Fibroblast of lung (primary cell): ENCODE measurements at regions not wholly inside any gene's neighbourhood (a gene's known extent, or its start where the extent isn't known, plus 50 kb on each side); places are given as distances from the start of the nearest gene placed in this dataset.

Source experiments
- DNase-seq, 2 donors: peaks; one replicate each; pipeline versions ENCODE4 v3.0.0 to v3.0.0-alpha.2; 2010; ENCODE audit warnings: low read depth in 2 of 2
- H2AFZ ChIP-seq: 2 replicates; pipeline ENCODE4 v1.5.1; 2012; ENCODE audit warnings: low read length, control low read depth, inconsistent platforms
- H3K27ac ChIP-seq: 2 replicates; pipeline ENCODE4 v1.5.1; 2011; ENCODE audit warnings: low read length, control low read depth; ENCODE audit not compliant: insufficient read depth
- H3K27me3 ChIP-seq: 2 replicates; pipeline ENCODE4 v1.5.1; 2011; ENCODE audit warnings: mild to moderate bottlenecking, low read length; ENCODE audit not compliant: control insufficient read depth, insufficient read depth
- H3K36me3 ChIP-seq: 2 replicates; pipeline ENCODE4 v1.5.1; 2011; ENCODE audit warnings: low read length; ENCODE audit not compliant: control insufficient read depth, insufficient read depth
- H3K4me1 ChIP-seq: 2 replicates; pipeline ENCODE4 v1.5.1; 2011; ENCODE audit warnings: low read length; ENCODE audit not compliant: control insufficient read depth, insufficient read depth; ENCODE audit errors: extremely low read depth
- H3K4me2 ChIP-seq: 2 replicates; pipeline ENCODE4 v1.5.1; 2011; ENCODE audit warnings: low read length, control low read depth; ENCODE audit not compliant: insufficient read depth; ENCODE audit errors: extremely low read depth
- H3K4me3 ChIP-seq, 4 experiments: fragments of 200-600 bp in 1 of 4; sonication (generic) in 1 of 4; replicated peaks in 1 of 4; 2 replicates each; pipeline ENCODE4 v1.5.1; 2011 to 2016; ENCODE audit warnings: low read length in 4 of 4, low read depth in 3 of 4, mild to moderate bottlenecking in 3 of 4, control low read depth in 2 of 4, inconsistent platforms in 1 of 4, mixed read lengths in 1 of 4; ENCODE audit not compliant: insufficient read depth in 1 of 4; ENCODE audit errors: control extremely low read depth in 1 of 4
- H3K79me2 ChIP-seq: 2 replicates; pipeline ENCODE4 v1.5.1; 2012; ENCODE audit warnings: mild to moderate bottlenecking, low read length, inconsistent platforms; ENCODE audit not compliant: control insufficient read depth, insufficient read depth
- H3K9ac ChIP-seq: 2 replicates; pipeline ENCODE4 v1.5.1; 2011; ENCODE audit warnings: mild to moderate bottlenecking, low read length, control low read depth; ENCODE audit not compliant: insufficient read depth
- H3K9me3 ChIP-seq: 2 replicates; pipeline ENCODE4 v1.5.1; 2012; ENCODE audit warnings: low read depth, low read length; ENCODE audit not compliant: control insufficient read depth, insufficient read depth
- H4K20me1 ChIP-seq: 2 replicates; pipeline ENCODE4 v1.5.1; 2011; ENCODE audit warnings: low read length; ENCODE audit not compliant: control insufficient read depth, insufficient read depth; ENCODE audit errors: extremely low read depth
- EZH2 ChIP-seq: IDR thresholded peaks from 2 replicates; pipeline ENCODE4 v1.5.1; 2012; ENCODE audit warnings: low read length, control low read depth, mild to moderate bottlenecking; ENCODE audit errors: missing control alignments
- TF ChIP-seq, protein P1 (sequence below), 2 donors: IDR thresholded peaks in 1 of 2; conservative IDR thresholded peaks in 1 of 2; 1 replicate in 1 of 2; 2 replicates in 1 of 2; pipeline ENCODE4 v1.5.1; 2011 to 2012; ENCODE audit warnings: low read length in 2 of 2, control low read depth in 1 of 2, inconsistent platforms in 1 of 2, low read depth in 1 of 2, mild to moderate bottlenecking in 1 of 2

DNA sequence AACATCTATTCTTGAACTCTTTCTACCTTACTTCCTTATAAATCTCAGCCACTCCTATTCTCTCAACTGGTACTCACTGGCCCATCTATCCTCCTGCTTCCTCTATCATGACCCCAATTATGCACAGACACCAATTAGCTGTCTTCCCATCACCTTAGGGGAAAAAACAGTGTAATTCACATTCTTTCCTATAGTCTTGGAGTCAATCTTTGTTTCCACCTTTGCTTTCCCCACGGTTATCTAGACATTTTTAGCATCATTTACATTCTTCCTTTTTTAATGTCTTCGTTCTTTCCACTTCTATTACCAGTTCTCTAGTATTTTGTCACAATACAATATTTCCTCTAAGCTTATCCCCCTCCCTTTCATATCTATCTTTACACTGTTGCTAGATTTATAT, 449.4 kb downstream of the TMEM38B start:
- no peaks in the 10 kb centered on the region for H3K4me1 ChIP-seq
- no peaks in the 10 kb centered on the region for H3K9me3 ChIP-seq
- no peaks in the 10 kb centered on the region for H3K27me3 ChIP-seq
- no peaks in the 10 kb centered on the region for H3K36me3 ChIP-seq
- no peak overlapping the region for H3K4me2 ChIP-seq
- no peaks in the 10 kb centered on the region for H4K20me1 ChIP-seq
- TF ChIP-seq, protein P1, sequence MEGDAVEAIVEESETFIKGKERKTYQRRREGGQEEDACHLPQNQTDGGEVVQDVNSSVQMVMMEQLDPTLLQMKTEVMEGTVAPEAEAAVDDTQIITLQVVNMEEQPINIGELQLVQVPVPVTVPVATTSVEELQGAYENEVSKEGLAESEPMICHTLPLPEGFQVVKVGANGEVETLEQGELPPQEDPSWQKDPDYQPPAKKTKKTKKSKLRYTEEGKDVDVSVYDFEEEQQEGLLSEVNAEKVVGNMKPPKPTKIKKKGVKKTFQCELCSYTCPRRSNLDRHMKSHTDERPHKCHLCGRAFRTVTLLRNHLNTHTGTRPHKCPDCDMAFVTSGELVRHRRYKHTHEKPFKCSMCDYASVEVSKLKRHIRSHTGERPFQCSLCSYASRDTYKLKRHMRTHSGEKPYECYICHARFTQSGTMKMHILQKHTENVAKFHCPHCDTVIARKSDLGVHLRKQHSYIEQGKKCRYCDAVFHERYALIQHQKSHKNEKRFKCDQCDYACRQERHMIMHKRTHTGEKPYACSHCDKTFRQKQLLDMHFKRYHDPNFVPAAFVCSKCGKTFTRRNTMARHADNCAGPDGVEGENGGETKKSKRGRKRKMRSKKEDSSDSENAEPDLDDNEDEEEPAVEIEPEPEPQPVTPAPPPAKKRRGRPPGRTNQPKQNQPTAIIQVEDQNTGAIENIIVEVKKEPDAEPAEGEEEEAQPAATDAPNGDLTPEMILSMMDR (conservative IDR thresholded peaks at IDR 0.05 in 1 of 2, IDR thresholded peaks at IDR 0.05 in 1 of 2; ENCODE audit: low read depth in 1 of 2, low read length in 2 of 2): no peak
- TF ChIP-seq EZH2: no peak
- no peaks in the 10 kb centered on the region for H3K79me2 ChIP-seq
- H3K4me3 ChIP-seq: no peak overlapping the region
- DNase-seq: no peak
- no peak overlapping the region for H2AFZ ChIP-seq
- H3K9ac ChIP-seq: no peak overlapping the region
- H3K27ac ChIP-seq: no peak overlapping the region

DNA sequence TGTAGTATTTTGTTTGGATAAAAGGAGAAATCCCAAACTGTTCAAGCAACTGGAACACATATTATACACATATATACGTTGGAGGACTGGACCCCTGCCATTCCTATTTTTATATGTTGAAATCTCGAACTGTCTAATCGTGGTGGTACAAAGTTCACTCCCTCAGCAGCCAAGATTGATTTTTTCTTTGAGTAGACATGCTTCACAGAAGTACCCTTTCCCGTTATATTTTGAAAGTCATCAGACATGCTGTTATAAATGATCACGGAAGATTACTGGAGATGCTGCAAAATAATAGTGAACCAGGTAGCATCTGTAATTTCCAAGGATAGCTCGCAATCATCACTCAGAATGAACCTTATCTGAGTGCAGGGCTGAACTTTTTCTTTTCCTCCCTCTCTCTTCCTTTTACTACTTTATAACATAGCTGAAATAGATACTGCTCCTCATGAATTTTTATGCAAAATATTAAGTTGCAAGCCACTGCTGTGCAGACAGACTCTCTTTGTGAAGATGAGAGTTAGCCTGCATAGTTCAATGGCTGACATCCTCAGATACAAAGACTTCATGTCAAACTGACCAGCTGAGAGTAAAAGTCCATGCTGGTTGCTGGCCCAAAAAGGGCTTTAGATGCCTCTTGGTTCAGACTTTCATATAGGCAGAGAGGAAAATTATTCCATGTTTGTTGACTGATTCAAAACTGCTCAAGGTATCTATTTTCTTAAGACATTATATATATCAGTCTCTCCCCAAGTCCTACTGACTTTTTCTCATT, 451.9 kb downstream of the TMEM38B start:
- H3K9me3 ChIP-seq: no peaks in the 10 kb centered on the region
- no peak overlapping the region for H2AFZ ChIP-seq
- no peaks in the 10 kb centered on the region for H3K4me1 ChIP-seq
- H3K4me2 ChIP-seq: no peak overlapping the region
- H3K27me3 ChIP-seq: no peaks in the 10 kb centered on the region
- H3K4me3 ChIP-seq: no peak overlapping the region
- no peak for DNase-seq
- H3K36me3 ChIP-seq: no peaks in the 10 kb centered on the region
- no peak overlapping the region for H3K27ac ChIP-seq
- H4K20me1 ChIP-seq: no peaks in the 10 kb centered on the region
- TF ChIP-seq, protein P1 (conservative IDR thresholded peaks at IDR 0.05 in 1 of 2, IDR thresholded peaks at IDR 0.05 in 1 of 2; ENCODE audit: low read depth in 1 of 2, low read length in 2 of 2): no peak
- TF ChIP-seq EZH2: no peak
- no peaks in the 10 kb centered on the region for H3K79me2 ChIP-seq
- H3K9ac ChIP-seq: no peak overlapping the region

DNA sequence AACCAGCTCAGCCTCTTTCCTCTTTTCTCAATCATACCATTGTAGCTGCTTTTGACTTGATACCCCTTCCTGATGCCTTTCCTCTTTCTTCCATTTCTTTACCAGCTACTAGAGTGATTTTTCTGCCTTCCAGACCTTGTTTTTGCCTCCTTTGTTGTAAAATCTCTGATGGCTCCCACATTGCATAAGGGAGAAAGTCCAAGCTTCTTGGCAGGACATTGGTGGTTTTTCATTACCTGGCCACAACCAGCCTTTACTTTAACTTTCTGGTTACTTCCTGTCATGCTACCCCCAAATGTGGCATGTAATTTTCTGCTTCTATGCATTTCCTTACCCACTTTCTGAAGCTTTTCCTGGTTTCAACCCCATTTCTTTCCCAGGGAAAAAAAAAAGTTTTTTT, 452.5 kb downstream of the TMEM38B start:
- H3K36me3 ChIP-seq: no peaks in the 10 kb centered on the region
- H4K20me1 ChIP-seq: no peaks in the 10 kb centered on the region
- H3K9ac ChIP-seq: no peak overlapping the region
- H3K27me3 ChIP-seq: no peaks in the 10 kb centered on the region
- H3K4me3 ChIP-seq: no peak overlapping the region
- H3K27ac ChIP-seq: no peak overlapping the region
- no peak overlapping the region for H2AFZ ChIP-seq
- TF ChIP-seq, protein P1 (conservative IDR thresholded peaks at IDR 0.05 in 1 of 2, IDR thresholded peaks at IDR 0.05 in 1 of 2; ENCODE audit: low read depth in 1 of 2, low read length in 2 of 2): no peak
- no peak for TF ChIP-seq EZH2
- H3K4me2 ChIP-seq: no peak overlapping the region
- no peaks in the 10 kb centered on the region for H3K4me1 ChIP-seq
- DNase-seq: no peak
- no peaks in the 10 kb centered on the region for H3K79me2 ChIP-seq
- no peaks in the 10 kb centered on the region for H3K9me3 ChIP-seq
